Renal cortex interstitium (tissue), 11 donors: ENCODE measurements at regions not wholly inside any gene's neighbourhood (a gene's known extent, or its start where the extent isn't known, plus 50 kb on each side); places are given as distances from the start of the nearest gene placed in this dataset.

ENCODE experiments used
- DNase-seq, 11 donors: peaks; one replicate each; pipeline ENCODE4 v3.0.0-alpha.2; 2013; ENCODE audit warnings: low read depth in 9 of 11, low spot score in 4 of 11; ENCODE audit errors: extremely low read depth in 1 of 11

DNA sequence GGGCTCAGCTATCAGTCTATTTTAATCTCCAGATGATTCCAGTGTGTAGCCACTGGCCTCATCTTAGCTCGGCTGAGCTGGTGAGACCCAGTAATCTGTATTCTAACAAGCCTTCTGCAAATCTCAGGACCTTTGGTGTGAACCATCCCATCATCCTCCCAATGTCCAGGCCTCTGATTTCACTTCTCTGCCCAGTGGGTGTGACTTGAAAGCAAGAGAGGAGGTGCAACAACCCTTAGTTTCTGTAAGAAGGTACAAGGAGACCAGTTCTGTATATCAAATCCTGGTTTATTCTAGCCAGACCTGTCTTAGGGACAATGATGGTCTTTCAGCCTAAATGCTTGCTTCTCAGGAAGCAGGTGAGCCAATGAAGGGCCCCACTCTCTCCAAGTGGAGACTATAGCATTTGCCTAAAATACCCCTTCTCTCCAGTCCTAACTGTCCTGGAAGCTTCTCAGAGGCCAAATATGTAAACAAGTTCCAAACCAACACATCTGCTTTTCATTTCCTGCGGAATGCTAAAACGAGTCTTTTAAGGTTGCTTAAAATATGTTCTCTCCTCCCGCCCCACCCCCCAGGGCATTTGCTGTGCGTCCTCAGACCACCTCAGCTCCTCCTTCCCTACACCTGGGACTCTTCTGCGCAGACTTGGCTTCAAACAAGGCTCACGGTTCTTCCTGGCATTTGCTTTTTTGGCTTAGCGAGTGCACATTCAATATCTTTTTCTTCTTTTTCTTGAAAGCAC, 78.4 kb upstream of the FUT8 start:
- DNase-seq = no peak

DNA sequence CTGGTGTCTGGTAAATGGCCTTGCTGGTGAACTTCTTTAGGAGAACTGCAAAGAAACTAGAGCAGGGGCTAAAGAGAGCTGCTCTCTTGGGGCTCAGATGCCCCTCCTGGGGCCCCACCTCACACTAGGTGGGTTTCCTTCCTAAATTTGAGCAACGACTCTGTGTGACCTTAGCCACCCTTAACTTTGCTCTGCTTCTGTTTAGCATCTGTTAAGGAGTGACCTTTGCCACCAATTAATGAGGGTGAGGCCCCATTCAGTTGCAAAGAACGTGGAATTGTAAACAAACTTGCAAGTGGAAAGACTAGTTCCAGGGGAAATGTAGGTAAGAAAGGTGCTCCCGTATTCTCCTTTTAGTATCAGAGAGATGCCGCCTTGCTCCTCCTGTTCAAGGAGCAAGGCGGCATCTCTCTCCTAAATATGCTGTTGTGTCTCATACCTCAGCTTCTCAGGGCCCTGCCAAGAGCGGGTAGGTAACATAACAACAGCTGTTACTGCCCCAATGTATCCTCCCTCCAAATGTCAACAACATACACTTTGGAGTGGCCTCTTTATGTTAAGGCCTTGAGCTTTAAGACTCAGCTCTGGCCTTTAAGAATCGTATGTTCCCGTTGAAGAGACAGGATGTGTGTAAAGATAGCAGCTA, 77.6 kb upstream of the FUT8 start:
- DNase-seq = no peak

DNA sequence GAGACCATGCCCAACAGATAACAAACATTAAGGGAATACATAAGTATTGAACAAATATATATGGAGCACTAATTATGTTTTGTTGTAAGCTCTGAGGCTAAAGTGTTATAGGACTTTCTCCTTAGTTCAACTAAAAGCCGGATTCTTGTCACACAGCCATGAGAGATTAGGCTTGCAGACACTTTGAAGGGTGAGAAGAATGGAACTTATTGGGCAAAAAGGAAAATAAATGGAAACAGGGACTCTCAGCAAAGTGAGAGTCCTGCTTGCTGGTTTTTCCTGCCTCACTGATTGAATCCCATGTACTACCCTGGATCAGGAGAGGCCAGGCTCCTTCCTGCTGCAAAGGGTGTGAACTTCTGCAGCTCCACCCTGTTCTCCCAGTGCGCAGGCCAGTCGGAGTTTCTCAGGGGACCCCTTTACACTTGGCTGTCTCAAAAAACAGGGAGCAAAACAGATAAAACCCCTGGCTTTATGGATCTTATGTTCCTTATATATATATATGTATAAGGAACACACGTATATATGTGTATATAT, 77.1 kb upstream of the FUT8 start:
- DNase-seq = no peak

DNA sequence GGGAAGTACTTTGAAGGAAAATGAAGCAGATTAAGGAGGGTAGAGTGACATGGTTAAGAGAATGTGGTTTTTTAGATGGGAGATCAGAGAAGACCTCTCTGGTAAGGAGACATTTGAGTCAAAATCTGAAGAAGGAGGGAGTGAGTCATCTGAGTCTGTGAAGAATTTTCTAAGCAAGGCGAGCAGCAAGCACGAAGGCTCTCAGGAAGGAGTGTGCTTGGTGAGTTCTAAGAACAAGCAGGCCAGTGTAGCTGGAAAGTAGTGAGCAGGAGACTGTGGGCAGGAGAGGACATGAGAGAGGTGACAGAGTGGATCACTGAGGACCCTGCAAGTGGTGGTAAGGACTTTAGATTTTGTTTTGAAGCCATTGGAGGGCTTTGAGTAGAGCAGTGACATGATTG, 76.3 kb upstream of the FUT8 start:
- no peak for DNase-seq

DNA sequence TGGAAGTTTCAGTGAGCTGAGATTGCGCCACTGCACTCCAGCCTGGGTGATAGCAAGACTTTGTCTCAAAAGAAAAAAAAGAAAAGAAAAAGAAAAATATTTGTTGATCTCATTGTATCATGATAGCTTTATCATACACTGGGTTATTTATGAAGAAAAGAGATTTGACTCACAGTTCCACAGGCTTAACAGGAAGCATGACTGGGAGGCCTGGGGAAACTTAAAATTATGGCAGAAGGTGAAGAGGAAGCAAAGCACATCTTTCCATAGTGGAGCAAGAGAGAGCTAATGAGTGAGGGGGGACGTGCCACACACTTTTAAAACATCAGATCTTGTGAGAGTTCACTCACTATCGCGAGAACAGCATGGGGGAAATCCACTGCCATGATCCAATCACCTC, 72.7 kb upstream of the FUT8 start:
- DNase-seq = no peak

DNA sequence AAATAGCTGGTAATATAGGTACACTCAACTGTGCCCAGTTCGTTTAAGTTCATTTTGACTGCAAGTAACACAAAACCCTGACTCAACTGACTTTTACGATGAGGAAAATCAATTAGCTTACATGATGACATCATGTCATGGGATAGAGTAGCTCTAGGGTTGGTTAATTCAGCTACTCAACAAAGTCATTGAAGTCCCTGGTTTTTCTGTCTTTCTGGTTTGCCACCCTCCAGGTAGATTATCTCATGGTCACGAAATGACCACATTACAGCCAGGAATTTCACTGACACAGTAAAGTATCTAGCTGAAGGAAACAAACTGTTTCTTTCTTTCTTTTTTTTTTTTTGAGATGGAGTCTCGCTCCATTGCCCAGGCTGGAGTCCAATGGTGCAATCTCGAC, 68.5 kb upstream of the FUT8 start:
- no peak for DNase-seq

DNA sequence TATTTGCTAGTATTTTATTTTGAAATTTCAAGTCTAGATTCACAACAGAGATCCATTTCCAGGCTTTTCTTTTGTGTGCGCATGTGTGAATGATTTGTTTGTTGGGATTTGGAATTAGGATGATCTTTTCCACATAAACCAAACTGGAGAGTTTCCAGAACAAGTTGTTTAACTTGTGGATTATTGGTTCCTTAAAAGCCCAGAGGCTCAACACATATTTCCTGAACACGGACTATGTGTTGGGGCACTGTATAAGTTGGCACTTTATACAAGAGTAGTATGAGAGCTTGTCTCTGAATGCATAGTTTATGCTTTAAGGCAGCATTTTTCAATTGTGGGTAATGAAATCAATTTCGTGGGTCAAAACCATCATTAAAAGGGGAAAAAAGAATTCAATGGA, 67.3 kb upstream of the FUT8 start:
- DNase-seq = no peak

DNA sequence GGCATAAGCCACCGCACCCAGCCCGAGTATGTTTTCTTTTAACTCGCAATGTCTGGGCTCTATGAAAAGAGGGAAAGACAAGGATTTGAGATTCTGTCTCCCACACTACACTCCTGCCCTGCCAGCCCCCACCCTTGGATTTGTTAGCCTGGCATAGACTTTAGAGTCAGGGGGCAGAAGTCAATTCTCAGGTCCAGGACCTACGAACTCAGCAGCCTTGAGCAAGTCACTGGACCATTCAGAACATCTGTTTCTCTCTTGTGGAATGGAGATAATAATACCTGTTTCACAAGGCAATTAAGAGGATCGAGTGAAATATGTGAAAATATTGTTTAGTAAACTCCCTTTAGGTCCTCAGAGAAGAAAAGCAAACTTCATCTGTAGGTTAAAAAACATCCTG, 66.1 kb upstream of the FUT8 start:
- DNase-seq = no peak

DNA sequence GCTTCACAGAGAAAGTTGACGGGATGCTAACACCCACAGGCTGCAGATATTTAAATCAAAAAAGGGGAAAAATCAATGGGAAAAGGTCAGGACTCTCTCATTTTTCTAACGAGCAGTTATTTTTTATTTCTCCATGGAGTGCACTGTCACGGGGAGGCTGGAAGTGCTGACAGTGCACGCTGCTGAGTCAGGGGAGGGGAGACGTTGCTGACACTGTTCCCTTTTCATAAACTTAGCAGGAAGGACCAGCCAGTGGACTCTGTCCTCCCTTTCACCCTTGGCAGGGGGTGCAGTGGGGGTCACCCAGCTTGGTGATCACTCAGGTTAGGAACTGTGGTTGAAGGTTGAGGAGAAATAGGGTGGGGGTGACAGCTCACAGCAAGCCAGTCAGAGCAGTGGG, 65.6 kb upstream of the FUT8 start:
- no peak for DNase-seq

DNA sequence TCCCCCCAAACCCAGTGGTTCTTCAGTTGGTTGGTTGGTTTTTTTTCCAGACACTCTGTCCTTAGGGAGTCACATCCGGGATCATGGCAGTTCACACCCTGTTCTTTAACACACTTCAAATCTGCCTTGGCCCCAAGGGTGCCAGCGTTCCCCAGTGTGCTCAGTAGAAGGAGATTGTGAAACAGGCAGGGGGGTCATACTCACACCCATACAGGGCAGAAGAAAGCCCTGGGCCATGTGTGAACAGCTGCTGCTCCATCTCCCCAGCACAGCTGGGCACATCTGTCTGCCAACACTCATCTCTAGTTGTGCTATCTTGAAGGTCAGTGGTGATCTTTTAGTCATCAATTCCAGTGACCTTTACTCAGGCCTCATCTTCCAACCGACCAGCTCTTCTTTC, 64.4 kb upstream of the FUT8 start:
- DNase-seq = no peak

DNA sequence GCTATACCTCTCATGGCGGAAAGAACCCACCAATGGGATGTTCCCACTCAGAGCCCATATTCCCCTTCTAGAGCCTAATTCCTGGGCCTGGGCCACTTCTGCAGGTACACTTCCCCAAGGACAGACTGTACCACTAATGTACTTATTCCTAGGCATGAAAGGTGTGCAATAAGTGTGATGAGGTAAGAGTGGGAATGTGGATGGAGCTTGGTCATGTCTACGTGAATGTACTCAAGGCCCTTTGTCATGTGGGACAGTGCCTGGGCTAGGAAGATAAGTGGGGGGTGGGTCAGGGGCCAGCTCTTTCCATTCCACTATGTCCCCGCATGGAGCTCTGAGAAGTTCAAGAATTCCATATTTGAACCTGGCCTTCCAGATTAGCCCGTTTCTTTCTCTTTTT, 63.4 kb upstream of the FUT8 start:
- DNase-seq = no peak

DNA sequence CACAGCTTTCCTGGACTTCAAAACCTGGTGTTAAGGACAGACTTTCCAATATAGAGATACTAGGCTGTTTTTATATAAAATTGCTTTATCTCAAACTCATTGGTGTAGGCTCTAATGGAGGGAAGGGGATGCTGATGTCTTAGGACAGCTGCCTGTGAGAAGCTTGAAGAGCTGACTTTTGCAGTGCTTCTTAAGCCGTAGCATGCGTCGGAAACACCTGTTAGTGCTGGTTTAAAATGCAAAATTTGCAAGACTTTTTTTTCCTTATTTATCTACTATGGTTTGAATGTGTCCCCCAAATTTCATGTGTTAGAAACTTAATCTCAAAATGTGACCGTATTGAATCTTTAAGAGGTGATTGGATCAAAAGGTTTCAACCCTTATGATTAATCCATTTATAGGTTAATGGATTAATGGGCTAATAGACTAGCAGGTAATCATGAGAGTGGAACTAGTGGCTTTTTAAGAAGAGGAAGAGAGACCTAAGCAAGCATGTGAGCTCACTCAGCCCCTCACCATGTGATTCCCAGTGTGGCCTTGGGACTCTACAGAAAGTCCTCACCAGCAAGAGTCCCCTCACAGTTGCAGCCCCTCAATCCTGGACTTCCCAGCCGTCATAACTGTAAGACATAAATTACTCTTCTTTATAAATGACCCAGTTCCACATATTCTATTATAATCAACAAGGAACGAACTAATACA, 60.9 kb upstream of the FUT8 start:
- DNase-seq = no peak

DNA sequence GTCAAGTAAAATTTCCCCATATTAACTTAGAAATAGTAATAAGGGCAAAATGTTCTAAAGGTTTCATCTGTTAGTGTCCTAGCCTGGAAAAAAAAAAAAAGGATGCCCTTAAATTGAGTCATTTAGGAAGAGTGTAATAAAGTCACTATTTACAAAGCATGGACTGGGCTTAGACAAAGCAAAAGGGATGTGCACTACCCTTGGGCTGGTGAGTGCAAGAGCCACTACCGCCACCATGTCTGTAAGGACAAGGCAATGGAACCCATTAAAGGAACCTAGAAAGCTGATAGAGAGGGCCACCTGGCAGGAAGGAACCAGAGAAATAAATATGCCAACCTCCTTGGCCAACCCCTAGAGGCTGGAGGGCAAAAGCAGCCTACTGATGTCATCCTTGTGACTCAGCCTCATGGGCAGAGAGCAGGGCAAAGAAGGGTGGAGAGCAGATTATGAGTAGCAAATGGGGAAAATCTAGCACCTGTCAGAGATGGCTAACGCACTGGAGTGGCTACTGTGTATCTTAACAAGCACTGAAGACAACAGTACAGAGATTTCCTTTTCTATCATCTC, 59.5 kb upstream of the FUT8 start:
- no peak for DNase-seq

DNA sequence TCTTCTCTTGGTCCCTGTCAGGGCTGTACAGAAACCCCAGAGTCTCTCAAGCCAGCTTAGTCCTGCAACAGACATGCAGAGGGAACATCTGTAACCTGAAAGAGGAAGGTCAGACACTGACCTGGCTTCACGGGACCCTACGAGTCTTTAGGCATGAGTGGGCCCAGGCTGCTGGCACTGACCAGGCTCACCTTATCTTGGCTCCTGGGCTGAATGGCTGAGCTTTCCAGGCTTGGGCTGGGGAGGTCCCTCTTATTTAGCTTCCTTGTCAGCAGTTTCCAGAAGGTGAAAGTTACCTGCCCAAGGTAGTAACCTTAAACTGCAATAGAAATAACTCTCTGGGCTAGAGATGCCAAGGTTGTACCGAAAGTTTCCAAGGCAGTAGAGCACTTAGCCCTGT, 58.4 kb upstream of the FUT8 start:
- DNase-seq = no peak

DNA sequence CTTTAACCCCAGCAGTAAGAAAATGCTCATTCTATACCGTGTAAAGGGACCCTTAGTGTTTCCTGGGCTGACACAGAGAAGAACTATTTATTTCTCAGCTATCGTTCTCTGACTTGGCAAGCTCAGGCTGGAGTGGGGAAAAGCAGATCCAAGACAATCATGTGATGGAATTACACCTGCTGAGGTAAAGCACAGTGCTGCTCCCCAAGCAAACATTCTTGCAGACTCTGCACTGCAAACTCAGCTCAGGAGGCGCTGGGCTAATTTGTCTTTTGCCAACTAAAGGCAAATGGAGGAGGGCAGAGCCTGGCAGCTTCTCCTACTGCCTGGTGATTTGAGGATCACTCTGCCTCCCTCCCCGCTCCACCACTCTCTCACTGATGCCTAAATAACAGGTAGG, 57.8 kb upstream of the FUT8 start:
- DNase-seq = no peak

DNA sequence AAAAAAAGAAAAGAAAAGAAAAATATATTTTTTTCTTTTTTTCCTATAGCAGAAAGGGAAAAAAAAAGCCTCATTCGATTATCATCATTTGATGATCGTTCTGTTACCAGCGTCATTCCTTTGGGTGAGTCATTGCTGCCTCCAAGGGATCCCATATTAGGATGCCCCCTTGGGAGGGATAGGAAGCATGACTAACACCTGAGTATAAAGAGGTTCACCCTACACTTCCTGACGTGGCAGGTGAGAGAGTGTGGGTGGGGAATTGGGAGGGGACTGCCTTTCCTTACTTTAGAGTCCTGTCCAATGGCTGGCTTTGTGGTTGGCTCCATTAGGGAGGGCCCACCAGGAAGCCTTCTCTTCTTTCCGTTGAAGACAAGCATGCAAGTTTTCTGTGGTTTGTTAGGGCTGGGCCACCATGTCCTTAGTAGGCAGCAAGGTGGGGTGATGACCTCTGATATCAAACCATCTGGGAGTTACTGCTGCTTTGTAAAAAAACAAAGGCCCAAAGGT, 56.1 kb upstream of the FUT8 start:
- no peak for DNase-seq

DNA sequence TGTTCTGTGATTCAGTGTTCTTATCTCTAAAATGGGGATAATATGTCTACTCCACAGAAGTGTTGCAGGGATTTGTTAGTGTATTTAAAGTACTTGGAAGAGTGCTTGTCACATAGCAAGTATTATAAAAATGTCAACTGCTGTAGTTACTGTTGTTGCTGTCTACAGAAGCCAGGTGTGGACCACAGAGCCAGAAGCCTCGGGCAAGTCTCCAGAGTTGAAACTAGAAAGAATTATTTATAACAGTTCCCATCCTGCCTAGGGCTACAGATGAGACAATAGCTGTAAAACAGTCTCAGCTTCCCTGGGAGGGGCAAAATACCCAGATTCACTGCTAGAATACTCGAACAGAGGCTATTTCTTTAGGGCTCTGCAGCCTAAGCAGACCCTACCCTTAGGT, 55.4 kb upstream of the FUT8 start:
- no peak for DNase-seq

DNA sequence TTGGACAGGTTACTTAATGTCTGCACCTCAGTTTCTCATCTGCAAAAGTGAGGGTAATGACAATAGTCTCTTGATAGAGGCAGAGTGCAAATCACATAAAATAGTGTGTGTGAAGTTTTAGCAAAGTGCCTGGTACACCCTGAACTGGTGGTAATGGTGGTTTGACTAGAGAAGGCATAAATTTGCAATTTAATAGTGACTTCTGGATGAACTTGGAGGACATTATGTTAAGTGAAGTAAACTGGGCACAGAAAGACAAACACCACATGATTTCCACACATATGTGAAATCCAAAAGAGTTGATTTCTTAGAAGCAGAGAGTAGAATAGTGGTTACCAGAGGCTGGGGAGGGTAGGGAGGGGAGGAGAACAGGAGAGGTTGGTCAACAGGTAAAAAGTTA, 54.8 kb upstream of the FUT8 start:
- DNase-seq = no peak

DNA sequence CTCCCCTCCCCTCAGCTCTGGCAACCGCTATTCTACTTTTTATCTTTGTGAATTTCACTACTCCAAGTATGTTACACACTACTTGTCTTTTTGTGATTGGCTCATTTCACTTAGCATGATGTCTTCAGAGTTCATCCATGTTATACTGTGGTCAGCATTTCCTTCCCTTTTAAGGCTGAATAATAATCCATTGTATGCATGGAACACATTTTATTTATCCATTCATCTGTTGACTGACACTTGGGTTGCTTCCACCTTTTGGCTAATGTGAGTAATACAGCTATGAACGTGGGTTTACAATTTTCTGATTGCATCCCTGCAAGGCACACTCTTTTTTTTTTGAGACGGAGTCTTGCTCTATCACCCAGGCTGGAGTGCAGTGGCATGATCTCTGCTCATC, 53.0 kb upstream of the FUT8 start:
- no peak for DNase-seq
